GM23338 (cell line): ENCODE measurements at regions not wholly inside any gene's neighbourhood (a gene's known extent, or its start where the extent isn't known, plus 50 kb on each side); places are given as distances from the start of the nearest gene placed in this dataset.

ENCODE experiments used
- ATAC-seq: fragments of 200-7000 bp; cut with Tn5 transposase; 3 replicates; pipeline ENCODE4 v1.9.1; 2020
- DNase-seq: peaks from one replicate; pipeline ENCODE4 v3.0.0-alpha.2; 2015; ENCODE audit warnings: low spot score
- H2AFZ ChIP-seq: fragments of 200-600 bp; sonication (generic); 2 replicates; pipeline ENCODE4 v1.8.0; 2016; ENCODE audit warnings: antibody characterized with exemption, mild to moderate bottlenecking, moderate library complexity
- H3F3A ChIP-seq: fragments of 200-600 bp; sonication (generic); replicated peaks from 2 replicates; pipeline ENCODE4 v1.8.0; 2017; ENCODE audit warnings: antibody characterized with exemption, mixed run types, low read depth
- H3K27ac ChIP-seq: fragments of 200-600 bp; sonication (generic); 2 replicates; pipeline ENCODE4 v1.6.1; 2016; ENCODE audit warnings: low read depth
- H3K27me3 ChIP-seq: fragments of 200-600 bp; sonication (generic); 2 replicates; pipeline ENCODE4 v1.8.0; 2016; ENCODE audit warnings: mild to moderate bottlenecking, mixed run types, moderate library complexity; ENCODE audit not compliant: insufficient read depth
- H3K36me3 ChIP-seq: fragments of 200-600 bp; sonication (generic); 2 replicates; pipeline ENCODE4 v1.8.0; 2016; ENCODE audit warnings: mild to moderate bottlenecking; ENCODE audit not compliant: insufficient read depth
- H3K4me1 ChIP-seq: fragments of 200-600 bp; sonication (generic); 2 replicates; pipeline ENCODE4 v1.8.0; 2016; ENCODE audit warnings: mild to moderate bottlenecking, moderate library complexity; ENCODE audit not compliant: insufficient read depth
- H3K4me2 ChIP-seq: fragments of 200-600 bp; sonication (generic); 2 replicates; pipeline ENCODE4 v1.7.1; 2017; ENCODE audit warnings: mixed run types
- H3K4me3 ChIP-seq: fragments of 200-600 bp; sonication (generic); 2 replicates; pipeline ENCODE4 v1.6.1; 2016; ENCODE audit warnings: mixed run types
- H3K79me2 ChIP-seq: fragments of 200-600 bp; sonication (generic); replicated peaks from 2 replicates; pipeline ENCODE4 v1.8.0; 2017; ENCODE audit warnings: mild to moderate bottlenecking; ENCODE audit not compliant: insufficient read depth
- H3K9me2 ChIP-seq: fragments of 200-600 bp; sonication (generic); 2 replicates; pipeline ENCODE4 v1.8.0; 2017; ENCODE audit not compliant: insufficient read depth
- H4K20me1 ChIP-seq: fragments of 200-600 bp; sonication (generic); replicated peaks from 2 replicates; pipeline ENCODE4 v1.8.0; 2017; ENCODE audit warnings: mild to moderate bottlenecking; ENCODE audit not compliant: insufficient read depth
- H3K27ac Mint-ChIP-seq: 2 replicates; pipeline ENCODE4 v1.8.0; 2020; ENCODE audit warnings: inconsistent platforms, mild to moderate bottlenecking, moderate library complexity, mixed read lengths
- H3K27me3 Mint-ChIP-seq: 3 replicates; pipeline ENCODE4 v1.8.0; 2022; ENCODE audit warnings: low read depth, mild to moderate bottlenecking, moderate library complexity, mixed read lengths, inconsistent platforms; ENCODE audit not compliant: insufficient read depth, poor library complexity
- H3K36me3 Mint-ChIP-seq: 3 replicates; pipeline ENCODE4 v1.8.0; 2021; ENCODE audit warnings: low read depth, mild to moderate bottlenecking, inconsistent platforms, moderate library complexity, mixed read lengths
- H3K4me1 Mint-ChIP-seq: 3 replicates; pipeline ENCODE4 v1.8.0; 2020; ENCODE audit warnings: mild to moderate bottlenecking, inconsistent platforms, mixed read lengths
- H3K4me3 Mint-ChIP-seq: 3 replicates; pipeline ENCODE4 v1.8.0; 2021; ENCODE audit warnings: moderate library complexity, mild to moderate bottlenecking, inconsistent platforms, mixed read lengths
- H3K9me3 Mint-ChIP-seq: 3 replicates; pipeline ENCODE4 v1.8.0; 2020; ENCODE audit warnings: moderate library complexity, mild to moderate bottlenecking, inconsistent platforms, mixed read lengths
- CREB1 ChIP-seq: fragments of 250-450 bp; sonication (Bioruptor Pico); IDR thresholded peaks from 2 replicates; pipeline ENCODE4 v1.5.0; 2020; ENCODE audit warnings: low read depth, mild to moderate bottlenecking, moderate library complexity
- CTCF ChIP-seq, 2 experiments: fragments of 200-600 bp in 1 of 2; sonication (generic) in 1 of 2; conservative IDR thresholded peaks; 2 replicates each; pipeline versions ENCODE4 v1.5.1 to v1.6.1; 2016 to 2017; ENCODE audit warnings: antibody characterized with exemption in 2 of 2, low read depth in 2 of 2, mild to moderate bottlenecking in 2 of 2, moderate library complexity in 1 of 2
- EZH2 ChIP-seq: fragments of 200-600 bp; sonication (generic); IDR thresholded peaks from one replicate; pipeline ENCODE4 v1.8.0; 2017; ENCODE audit warnings: antibody characterized with exemption, mild to moderate bottlenecking, low read depth; ENCODE audit not compliant: unreplicated experiment
- EZH2phosphoT487 ChIP-seq: fragments of 200-600 bp; sonication (generic); IDR thresholded peaks from one replicate; pipeline ENCODE4 v1.8.1; 2018; ENCODE audit warnings: antibody characterized with exemption; ENCODE audit not compliant: unreplicated experiment
- JUNB ChIP-seq: IDR thresholded peaks from one replicate; pipeline ENCODE4 v1.6.1; 2016; ENCODE audit warnings: antibody characterized with exemption; ENCODE audit not compliant: unreplicated experiment
- NANOG ChIP-seq: IDR thresholded peaks from 2 replicates; pipeline ENCODE4 v1.6.1; 2016; ENCODE audit warnings: antibody characterized with exemption, borderline replicate concordance
- REST ChIP-seq: IDR thresholded peaks from one replicate; pipeline ENCODE4 v1.6.1; 2018; ENCODE audit warnings: antibody characterized with exemption; ENCODE audit not compliant: unreplicated experiment
- STAT1 ChIP-seq: IDR thresholded peaks from one replicate; pipeline ENCODE4 v1.6.1; 2016; ENCODE audit warnings: antibody characterized with exemption; ENCODE audit not compliant: unreplicated experiment
- ZNF114 ChIP-seq: fragments of 250-450 bp; sonication (Bioruptor Pico); IDR thresholded peaks from 2 replicates; pipeline ENCODE4 v1.5.0; 2020; ENCODE audit warnings: mild to moderate bottlenecking, moderate library complexity
- ZNF462 ChIP-seq: fragments of 250-450 bp; sonication (Bioruptor Pico); IDR thresholded peaks from 2 replicates; pipeline ENCODE4 v1.5.0; 2020; ENCODE audit warnings: mild to moderate bottlenecking, moderate library complexity
- TF ChIP-seq, protein P1 (sequence below): IDR thresholded peaks from 2 replicates; pipeline ENCODE4 v1.6.1; 2016; ENCODE audit warnings: antibody characterized with exemption

DNA sequence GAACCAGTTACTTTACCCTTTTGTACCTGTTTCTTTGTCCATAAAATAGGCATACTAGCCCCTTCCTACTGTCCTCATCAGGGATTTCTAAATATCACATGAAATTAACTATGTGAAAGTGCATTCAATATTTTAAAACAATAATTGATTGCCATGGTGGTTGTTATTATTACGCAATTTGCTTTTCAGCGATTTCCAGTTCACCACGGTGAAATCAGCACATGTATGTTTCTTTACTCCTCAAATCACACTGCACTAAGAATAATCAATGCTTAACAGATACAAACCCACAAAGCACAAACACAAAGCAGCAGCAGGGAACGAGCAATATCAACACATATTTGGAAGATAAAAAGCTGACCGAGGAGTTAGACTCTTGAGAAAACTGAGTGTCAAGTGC lies 371.3 kb upstream of the NOCT start:
- Mint-ChIP-seq H3K36me3 (peaks cover 7% of the 10 kb centered on the region; the same call in 2 of the 3 replicates), H3K9me3 (no peaks in the 10 kb centered on the region; the same call in 2 of the 3 replicates), H3K27ac (no peak overlapping the region), H3K4me3 (no peak overlapping the region), H3K27me3 (no peaks in the 10 kb centered on the region), H3K4me1 (peaks cover 33% of the 10 kb centered on the region)
- peaks cover 26% of the 10 kb centered on the region for H3K9me2 ChIP-seq
- H2AFZ ChIP-seq, result peak overlapping the region; percentile 29; the same call in 1 of the 2 replicates
- no peak overlapping the region for H3K27ac ChIP-seq
- H4K20me1 ChIP-seq, result no peaks in the 10 kb centered on the region
- H3K36me3 ChIP-seq, result no peaks in the 10 kb centered on the region
- H3K79me2 ChIP-seq, result no peaks in the 10 kb centered on the region
- no peak for ATAC-seq
- no peaks in the 10 kb centered on the region for H3K27me3 ChIP-seq
- no peak for DNase-seq
- H3K4me3 ChIP-seq, result no peak overlapping the region
- H3K4me1 ChIP-seq, result peaks cover 11% of the 10 kb centered on the region
- H3F3A ChIP-seq, result no peaks in the 10 kb centered on the region
- H3K4me2 ChIP-seq, result no peak overlapping the region
- TF ChIP-seq EZH2phosphoT487 (no peak), REST (no peak), NANOG (no peak), CTCF (conservative IDR thresholded peaks at IDR 0.05; ENCODE audit: low read depth in 2 of 2) (no peak), EZH2 (no peak), STAT1 (no peak), JUNB (no peak), ZNF114 (CRISPR knock-in tag) (no peak), ZNF462 (CRISPR knock-in tag) (no peak), CREB1 (CRISPR knock-in tag) (no peak)
- TF ChIP-seq, protein P1, sequence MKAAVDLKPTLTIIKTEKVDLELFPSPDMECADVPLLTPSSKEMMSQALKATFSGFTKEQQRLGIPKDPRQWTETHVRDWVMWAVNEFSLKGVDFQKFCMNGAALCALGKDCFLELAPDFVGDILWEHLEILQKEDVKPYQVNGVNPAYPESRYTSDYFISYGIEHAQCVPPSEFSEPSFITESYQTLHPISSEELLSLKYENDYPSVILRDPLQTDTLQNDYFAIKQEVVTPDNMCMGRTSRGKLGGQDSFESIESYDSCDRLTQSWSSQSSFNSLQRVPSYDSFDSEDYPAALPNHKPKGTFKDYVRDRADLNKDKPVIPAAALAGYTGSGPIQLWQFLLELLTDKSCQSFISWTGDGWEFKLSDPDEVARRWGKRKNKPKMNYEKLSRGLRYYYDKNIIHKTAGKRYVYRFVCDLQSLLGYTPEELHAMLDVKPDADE, result no peak
